ENCODE measurements at regions not wholly inside any gene's neighbourhood (a gene's known extent, or its start where the extent isn't known, plus 50 kb on each side); places are given as distances from the start of the nearest gene placed in this dataset.

GRCh38 chr15:70190965-70191364 is 93.2 kb upstream of the TLE3 start:
- no peak for DNase-seq

DNA sequence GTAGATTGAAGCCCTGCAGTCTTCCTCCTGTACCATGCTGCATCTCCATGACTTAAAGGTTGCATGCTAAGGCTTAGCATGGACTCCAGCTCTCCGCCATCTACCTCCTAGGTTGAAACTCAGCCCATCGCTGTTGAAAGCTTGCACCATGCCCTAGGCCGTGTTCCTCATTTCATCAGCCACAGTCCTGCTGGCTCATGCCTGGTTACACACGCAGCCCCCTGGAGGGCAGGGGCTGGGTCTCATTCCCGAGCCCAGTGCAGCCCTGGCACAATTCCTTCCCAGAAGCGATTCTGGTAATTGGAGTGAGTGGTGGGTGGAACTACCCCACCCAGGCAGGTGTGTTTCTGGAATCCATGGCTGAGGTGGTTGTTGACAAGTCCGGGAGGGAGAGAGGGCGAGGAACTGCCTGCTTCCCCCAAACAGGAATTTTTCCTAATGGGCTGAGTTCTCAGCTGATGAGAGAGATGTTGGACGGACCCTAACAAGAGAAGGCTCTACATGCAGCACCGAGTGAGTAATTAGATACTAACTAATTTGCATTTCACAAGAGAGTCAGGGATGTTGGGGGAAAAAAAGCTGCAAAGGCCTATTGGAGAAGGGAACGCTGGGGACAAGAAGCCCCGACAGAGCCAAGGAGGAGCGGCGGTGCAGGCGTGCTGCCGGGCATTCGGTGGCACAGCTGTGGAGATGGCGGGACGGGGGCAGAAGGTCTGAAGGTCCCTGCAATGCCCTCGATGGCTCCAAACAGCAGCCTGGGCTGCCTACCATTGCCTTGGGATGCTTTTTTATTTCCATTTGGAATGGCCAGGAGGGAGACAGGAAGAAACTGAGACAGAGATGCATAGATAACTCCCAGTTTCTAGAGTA is 92.3 kb upstream of the TLE3 start:
- DNase-seq = no peak

- DNase-seq = no peak
Observed at GRCh38 chr15:70188286-70188685, 90.6 kb upstream of the TLE3 start.

DNA sequence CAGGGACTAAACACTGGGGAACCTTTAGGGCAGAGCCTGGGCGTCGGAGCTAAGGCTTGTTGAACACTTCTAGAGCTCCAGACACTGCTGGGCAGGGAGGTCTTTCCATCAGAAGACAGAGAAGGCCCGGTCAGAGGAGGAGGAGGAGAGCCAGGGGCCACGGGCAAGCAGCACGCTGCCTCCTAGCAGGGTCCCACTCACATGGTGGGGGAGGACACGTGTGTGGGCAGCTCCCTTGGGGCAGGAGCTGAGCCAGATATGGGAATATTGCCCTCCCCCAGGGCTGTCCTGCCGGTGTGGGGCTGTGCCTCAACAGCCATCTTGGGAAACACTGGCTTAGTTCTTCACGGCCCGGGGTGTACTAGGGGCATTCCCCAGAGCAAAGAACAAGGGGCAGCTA is 89.6 kb upstream of the TLE3 start:
- DNase-seq = no peak

DNA sequence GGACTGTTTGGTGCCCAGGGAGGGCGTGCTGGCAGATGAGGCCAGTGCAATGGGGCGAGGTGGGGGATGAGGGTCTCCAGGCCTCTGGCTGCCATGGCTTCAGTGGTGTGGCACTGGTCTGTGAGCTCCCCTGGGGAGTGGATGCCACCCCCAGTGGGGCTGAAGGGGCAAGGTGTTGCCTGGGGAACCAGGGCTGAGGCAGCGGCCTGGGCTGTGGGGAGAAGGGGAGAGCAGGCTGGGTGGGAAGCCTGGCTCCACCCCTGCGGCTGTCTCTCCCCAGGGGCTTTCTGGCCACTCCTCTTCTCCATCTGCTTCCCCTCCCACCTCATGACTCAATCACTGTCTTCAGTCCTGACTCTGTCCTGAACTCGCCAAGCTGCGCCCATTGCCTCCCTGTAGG is 88.4 kb upstream of the TLE3 start:
- DNase-seq = no peak

DNA sequence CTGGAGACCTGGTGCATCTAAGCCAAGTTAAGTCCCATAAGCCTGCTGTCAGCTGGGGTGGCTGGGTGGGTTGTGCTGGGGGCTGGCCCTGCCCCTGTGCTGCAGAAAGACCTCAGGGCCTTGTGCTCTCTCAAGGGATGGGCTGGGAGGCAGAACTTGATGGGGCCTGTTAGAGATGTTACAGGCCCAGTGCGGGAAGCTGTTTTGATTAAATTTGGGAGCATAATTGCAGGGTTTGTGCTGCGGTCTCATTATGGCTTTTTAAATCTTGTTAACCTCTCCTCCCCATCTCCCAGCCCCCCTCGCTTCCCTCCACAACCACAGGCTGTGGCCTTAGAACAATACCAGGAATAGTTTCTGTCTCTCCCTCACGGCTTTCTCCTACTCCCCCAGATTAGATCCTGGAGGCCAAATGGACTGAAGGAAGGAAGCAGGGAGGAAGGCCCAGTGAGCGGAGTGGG is 87.6 kb upstream of the TLE3 start:
- DNase-seq = no peak

DNA sequence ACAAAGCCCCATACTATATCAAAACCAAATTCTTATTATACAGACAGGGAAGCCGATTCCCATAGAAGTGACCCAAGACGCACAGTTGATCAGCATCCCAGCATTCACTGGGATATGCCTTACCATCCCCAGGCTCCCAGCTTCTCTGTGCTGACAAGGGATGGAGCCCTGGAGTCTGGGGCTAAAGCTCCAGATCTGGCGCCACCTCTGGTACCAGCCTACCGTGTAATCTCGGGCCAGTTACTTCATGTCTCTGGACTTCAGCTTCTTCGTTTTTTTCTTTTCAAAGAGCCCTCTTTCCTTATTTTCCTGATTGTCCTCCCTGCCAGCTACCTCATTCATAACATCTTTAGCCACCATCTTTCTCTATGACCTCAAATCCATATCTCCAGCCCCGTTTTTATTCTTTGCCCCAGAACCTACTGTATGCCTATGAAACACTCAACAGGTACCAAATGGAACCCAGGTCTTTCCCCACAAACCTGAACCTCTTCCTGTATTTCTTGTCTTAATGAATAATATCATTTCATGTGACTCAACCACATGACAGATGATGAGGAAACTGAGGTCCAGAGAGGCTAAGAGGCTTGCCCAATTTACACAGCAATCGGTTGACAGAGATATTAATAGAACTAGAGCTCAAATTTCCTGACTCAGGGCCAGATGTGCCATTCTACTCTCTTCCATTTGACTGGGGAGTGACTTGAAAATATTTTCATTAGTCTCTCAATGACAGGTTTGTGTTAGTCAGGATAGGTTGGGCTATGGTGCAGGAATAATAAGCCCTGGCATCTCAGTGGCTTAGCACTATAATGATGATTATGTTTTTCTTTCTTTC is 85.4 kb upstream of the TLE3 start:
- DNase-seq = no peak

DNA sequence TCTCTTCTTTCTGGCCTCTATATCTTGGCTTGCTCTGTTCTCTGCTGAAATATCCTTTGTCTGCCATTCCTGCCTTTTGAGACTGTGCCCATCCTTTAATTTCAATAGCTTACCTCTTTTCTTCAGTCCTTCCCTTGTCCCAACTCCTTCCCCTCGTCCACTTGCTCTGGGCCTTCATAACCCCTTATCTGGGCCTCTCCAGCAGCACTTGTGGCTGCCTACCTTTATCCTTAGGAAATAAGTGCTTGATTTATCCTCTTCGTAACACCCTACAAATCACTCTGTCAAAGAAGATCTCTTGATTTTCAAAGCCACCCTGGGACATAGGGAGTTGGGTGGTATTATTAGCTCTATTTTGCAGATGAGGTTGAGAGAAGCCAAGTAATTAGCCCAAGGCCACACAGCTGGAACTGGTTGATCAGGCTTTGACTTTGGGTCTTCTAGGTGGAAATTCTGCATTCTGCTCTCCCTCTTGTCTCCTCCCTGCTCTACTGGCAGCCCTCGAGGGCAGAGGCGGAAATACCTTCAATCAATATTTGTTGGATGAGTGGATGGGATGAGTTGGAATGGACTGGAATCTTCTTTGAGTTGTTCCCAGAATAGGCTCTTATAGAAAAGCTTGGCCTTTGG is 84.0 kb upstream of the TLE3 start:
- no peak for DNase-seq

DNA sequence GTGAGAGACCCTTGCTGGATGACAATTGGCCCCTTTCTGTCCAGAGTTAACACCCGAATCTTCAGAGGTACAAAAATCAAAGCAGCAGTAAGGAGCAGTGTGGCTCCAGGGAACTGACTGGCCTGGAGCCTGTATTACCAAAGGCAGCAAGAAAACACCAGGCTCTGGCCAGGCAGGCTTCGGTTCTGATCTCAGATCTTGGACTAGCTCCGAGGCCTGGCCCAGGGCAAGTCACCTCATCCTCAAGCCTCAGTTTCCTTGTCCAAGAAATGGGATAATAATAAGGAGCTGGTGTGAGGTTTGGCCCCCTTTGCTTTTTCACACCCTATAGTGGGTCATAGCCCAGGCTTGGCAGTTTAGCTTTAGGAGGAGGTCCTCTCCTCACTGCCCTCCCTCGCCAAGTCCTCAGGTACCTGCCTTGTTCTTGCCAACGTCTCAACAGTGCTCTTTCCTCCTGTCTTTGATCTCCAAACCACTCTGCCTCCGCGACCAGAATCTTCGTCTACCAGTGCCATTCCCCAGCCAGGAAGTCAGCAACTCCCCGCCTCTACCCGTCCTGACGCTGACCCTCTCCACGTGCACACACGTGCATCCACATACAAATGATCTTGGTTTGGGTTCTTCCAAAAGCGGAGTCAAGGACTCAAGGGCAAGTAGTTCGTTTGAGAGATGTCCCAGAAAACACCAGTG is 82.6 kb upstream of the TLE3 start:
- DNase-seq = no peak

GRCh38 chr15:70179309-70179892 is 81.7 kb upstream of the TLE3 start:
- no peak for DNase-seq

- no peak for DNase-seq
Observed at GRCh38 chr15:70178335-70179084, 80.8 kb upstream of the TLE3 start.

- no peak for DNase-seq
Observed at GRCh38 chr15:70172566-70173225, 75.0 kb upstream of the TLE3 start.

- no peak for DNase-seq
Observed at GRCh38 chr15:70172124-70172523, 74.4 kb upstream of the TLE3 start.

DNA sequence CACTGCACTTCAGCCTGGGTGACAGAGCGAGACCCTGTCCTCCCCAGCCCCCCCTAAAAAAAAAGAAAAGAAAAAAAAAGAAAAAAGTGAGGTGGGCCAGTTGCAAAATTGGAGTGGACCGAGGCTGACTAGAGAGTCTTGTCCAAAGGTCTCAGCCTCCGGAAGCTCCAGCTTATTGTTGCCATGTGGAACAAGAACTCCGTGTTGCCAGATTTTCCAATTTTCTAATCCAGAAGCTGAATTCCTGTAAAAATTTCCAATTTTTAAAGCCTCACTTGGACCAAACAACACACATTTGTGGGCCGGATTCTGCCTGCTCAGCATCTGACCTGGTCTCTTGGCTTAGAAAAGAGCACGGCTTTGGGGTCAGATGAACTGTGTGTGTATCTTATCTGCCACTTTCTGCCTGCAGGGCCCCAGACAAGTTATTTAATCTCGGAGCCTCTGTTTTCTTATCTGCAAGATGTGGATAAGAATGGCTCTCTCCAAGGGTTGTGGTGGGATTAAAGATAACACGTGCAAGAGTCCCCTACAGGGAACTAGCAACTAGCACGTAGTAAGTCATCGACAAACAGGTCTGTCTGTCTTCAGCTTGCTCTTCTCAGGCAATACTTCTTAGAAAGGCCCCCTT is 73.7 kb upstream of the TLE3 start:
- no peak for DNase-seq

DNA sequence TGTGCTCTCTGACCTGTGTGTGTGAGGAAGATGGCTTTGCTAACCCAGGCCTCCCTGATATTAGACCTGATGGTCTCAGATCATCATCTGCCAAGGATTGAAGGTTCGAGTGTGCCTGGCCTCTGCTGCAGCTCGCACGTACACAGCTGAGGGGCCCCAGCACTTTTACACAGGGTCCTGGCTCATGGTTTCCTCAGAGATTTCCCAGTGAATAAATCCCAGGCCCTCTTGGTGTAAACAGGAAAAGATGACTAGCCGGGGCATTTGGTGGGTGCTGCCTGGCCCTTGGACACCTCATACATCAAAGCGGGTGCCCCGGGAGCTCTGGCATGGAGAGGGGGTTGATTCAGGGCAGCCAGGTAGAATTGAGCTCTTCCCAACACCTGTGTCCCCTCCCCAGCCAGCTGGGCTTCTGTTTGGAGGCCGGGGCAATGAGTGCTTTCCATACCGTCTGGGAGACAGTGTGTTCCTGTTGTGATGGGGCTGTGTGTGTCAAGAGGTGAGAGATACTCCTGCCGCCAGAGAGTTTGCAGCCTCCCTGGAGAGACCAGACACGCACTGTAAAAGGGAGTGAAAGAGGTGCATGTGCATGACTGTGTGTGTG is 72.5 kb upstream of the TLE3 start:
- DNase-seq = no peak

DNA sequence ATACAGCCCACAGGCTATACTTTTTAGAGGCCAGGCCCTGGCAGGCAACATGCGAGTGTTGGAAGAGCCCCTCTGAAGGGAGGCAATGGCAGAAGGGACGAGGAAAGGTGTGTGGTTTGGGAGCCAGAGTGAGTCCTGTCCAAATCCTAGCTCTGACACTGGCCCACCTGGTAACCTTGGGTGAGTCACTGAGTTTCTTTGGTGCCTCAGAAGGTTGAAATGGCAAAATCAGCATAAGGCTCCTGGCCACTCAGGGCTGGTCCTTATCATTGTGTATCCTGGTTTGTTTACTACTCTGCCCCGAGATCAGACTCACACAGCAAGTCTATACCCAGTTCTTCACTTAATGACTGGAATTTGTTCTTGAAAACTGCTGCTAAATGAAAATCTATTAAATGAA is 71.4 kb upstream of the TLE3 start:
- DNase-seq = no peak

- no peak for DNase-seq
Observed at GRCh38 chr15:70167155-70167554, 69.4 kb upstream of the TLE3 start.

GRCh38 chr15:70166506-70167087 is 68.9 kb upstream of the TLE3 start:
- DNase-seq = no peak

DNA sequence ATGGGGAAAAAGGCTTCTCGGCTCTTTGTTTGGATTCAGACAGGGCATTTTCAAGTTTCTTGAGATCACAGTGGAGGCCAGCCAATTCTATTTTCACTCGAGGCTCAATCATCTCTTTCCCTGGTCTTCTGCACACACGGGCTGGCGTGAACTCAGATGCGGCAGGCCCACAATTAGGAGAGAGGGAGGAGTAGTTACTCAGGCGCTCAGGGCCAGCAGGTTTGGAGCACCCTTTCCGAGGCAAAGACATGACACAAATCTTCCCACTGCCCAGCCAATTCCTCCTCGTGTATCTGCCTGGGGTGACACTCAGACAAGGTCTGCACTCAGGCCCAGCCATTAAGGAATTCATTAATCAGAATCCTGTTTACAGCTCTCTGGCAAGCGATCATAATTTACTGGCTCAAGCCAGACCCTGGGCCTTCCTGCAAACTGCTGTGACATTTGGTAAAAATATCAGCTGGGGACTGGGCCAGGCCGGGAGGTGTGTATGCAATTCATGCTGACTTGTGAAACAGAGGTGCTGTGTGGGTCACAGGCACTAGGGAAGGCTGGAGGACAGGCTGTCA is 68.1 kb upstream of the TLE3 start:
- no peak for DNase-seq

All from NCI-H2081 treated with DMSO at 0.1 percent for 48 hours (cell line).